ENCODE measurements at regions not wholly inside any gene's neighbourhood (a gene's known extent, or its start where the extent isn't known, plus 50 kb on each side); places are given as distances from the start of the nearest gene placed in this dataset.

GRCh38 chr3:164221297-164221696 is 857.0 kb downstream of the SI start:
- no peak overlapping the region for H3K27ac ChIP-seq
- DNase-seq (ENCODE audit: low read depth in 1 of 2, low spot score in 1 of 2) (no peak), ATAC-seq (no peak), FAIRE-seq (no peak)
- ChIA-PET POLR2A (no interaction called here), CTCF (no interaction called here)
- H3K4me3 ChIP-seq = no peak overlapping the region
- 27% methylated on average over 1 of the region's 1 CpG for WGBS (ENCODE audit: missing lambda C conversion rate)
- H3K4me2 ChIP-seq = no peak overlapping the region
- TF ChIP-seq KDM5A (IDR thresholded peaks at IDR 0.05) = no peak
- no peak for TF ChIP-seq JUNB (IDR thresholded peaks at IDR 0.05)
- TF ChIP-seq MAZ (IDR thresholded peaks at IDR 0.05; ENCODE audit: borderline replicate concordance, low read depth, low read length) = no peak
- TF ChIP-seq ZNF302 (CRISPR knock-in tag; IDR thresholded peaks at IDR 0.05) = no peak
- TF ChIP-seq ESRRA (IDR thresholded peaks at IDR 0.05; ENCODE audit: borderline replicate concordance, low read length) = no peak
- no peak for TF ChIP-seq BCL3 (IDR thresholded peaks at IDR 0.05)
- no peak for TF ChIP-seq HMGXB4 (CRISPR knock-in tag; IDR thresholded peaks at IDR 0.05; ENCODE audit: borderline replicate concordance)
- no peak for TF ChIP-seq RARB (CRISPR knock-in tag; IDR thresholded peaks at IDR 0.05)
- TF ChIP-seq CBX2 (IDR thresholded peaks at IDR 0.05; ENCODE audit: borderline replicate concordance, low read depth) = no peak
- no peak for TF ChIP-seq MAX (IDR thresholded peaks at IDR 0.05)
- no peak for TF ChIP-seq MYC (IDR thresholded peaks at IDR 0.05; ENCODE audit: borderline replicate concordance, low read length)
- no peak for TF ChIP-seq BHLHE40 (IDR thresholded peaks at IDR 0.05; ENCODE audit: low read depth, low read length)
- TF ChIP-seq KDM1A (IDR thresholded peaks at IDR 0.05; ENCODE audit: low read depth) = no peak
- no peak for TF ChIP-seq CTCF (IDR thresholded peaks at IDR 0.05)
- no peak for TF ChIP-seq ZSCAN20 (CRISPR knock-in tag; IDR thresholded peaks at IDR 0.05)
- no peak for TF ChIP-seq HOXB5 (CRISPR knock-in tag; IDR thresholded peaks at IDR 0.05)
- no peaks in the 10 kb centered on the region for H3K9me3 ChIP-seq
- no peaks in the 10 kb centered on the region for H3K4me1 ChIP-seq

GRCh38 chr3:164209363-164209762 is 868.9 kb downstream of the SI start:
- WGBS (ENCODE audit: missing lambda C conversion rate) = 92% methylated on average over 1 of the region's 1 CpG
- H3K4me3 ChIP-seq = no peak overlapping the region
- no peak overlapping the region for H3K4me2 ChIP-seq
- ATAC-seq (no peak), FAIRE-seq (no peak), DNase-seq (ENCODE audit: low read depth in 1 of 2, low spot score in 1 of 2) (no peak)
- POLR2A ChIA-PET = no interaction called here
- H3K9me3 ChIP-seq = 0 out of 3 replicates have a peak, but pooled peaks cover 3% of the 10 kb centered on the region
- CTCF ChIA-PET = no interaction called here
- no peaks in the 10 kb centered on the region for H3K4me1 ChIP-seq
- TF ChIP-seq NFE2L2 (conservative IDR thresholded peaks at IDR 0.05; ENCODE audit: low read length) (no peak), MAFK (IDR thresholded peaks at IDR 0.05; ENCODE audit: partially characterized antibody) (no peak), ZSCAN20 (CRISPR knock-in tag; IDR thresholded peaks at IDR 0.05) (no peak), FOSB (CRISPR knock-in tag; IDR thresholded peaks at IDR 0.05) (no peak), CEBPB (IDR thresholded peaks at IDR 0.05) (no peak), ZNF302 (CRISPR knock-in tag; IDR thresholded peaks at IDR 0.05) (no peak), SMC3 (IDR thresholded peaks at IDR 0.05) (no peak), ATOH8 (CRISPR knock-in tag; IDR thresholded peaks at IDR 0.05; ENCODE audit: low read depth) (no peak), ELK1 (IDR thresholded peaks at IDR 0.05; ENCODE audit: low read depth, low read length) (no peak), BCL3 (IDR thresholded peaks at IDR 0.05) (no peak), RARB (CRISPR knock-in tag; IDR thresholded peaks at IDR 0.05) (no peak), E2F6 (IDR thresholded peaks at IDR 0.05; ENCODE audit: borderline replicate concordance, low read depth) (no peak)
- H3K27ac ChIP-seq = no peak overlapping the region

Measured in A549 (cell line).